Activated naive CD4-positive, alpha-beta T cell treated with anti-CD3 and anti-CD28 coated beads, Interleukin-2, amount 50 U/mL, for 24 hours (primary cell): ENCODE measurements at regions not wholly inside any gene's neighbourhood (a gene's known extent, or its start where the extent isn't known, plus 50 kb on each side); places are given as distances from the start of the nearest gene placed in this dataset.

Source experiments
- H3K27ac Mint-ChIP-seq: one replicate; pipeline ENCODE4 v1.8.0; 2021; ENCODE audit warnings: mild to moderate bottlenecking, mixed read lengths
- H3K27me3 Mint-ChIP-seq: one replicate; pipeline ENCODE4 v1.8.0; 2021; ENCODE audit warnings: mixed read lengths
- H3K36me3 Mint-ChIP-seq: one replicate; pipeline ENCODE4 v1.8.0; 2021; ENCODE audit warnings: mixed read lengths
- H3K4me1 Mint-ChIP-seq: one replicate; pipeline ENCODE4 v1.8.0; 2021; ENCODE audit warnings: mixed read lengths
- H3K4me3 Mint-ChIP-seq: one replicate; pipeline ENCODE4 v1.8.0; 2021; ENCODE audit warnings: mild to moderate bottlenecking, mixed read lengths
- H3K9me3 Mint-ChIP-seq: one replicate; pipeline ENCODE4 v1.8.0; 2021; ENCODE audit warnings: mixed read lengths

GRCh38 chr3:94179059-94179458, 116.2 kb downstream of the NSUN3 start:
- no peaks in the 10 kb centered on the region for H3K4me1 Mint-ChIP-seq
- H3K36me3 Mint-ChIP-seq = no peaks in the 10 kb centered on the region
- H3K27me3 Mint-ChIP-seq = peaks cover 2% of the 10 kb centered on the region
- H3K27ac Mint-ChIP-seq = no peak overlapping the region
- no peak overlapping the region for H3K4me3 Mint-ChIP-seq
- no peaks in the 10 kb centered on the region for H3K9me3 Mint-ChIP-seq

GRCh38 chr3:94183551-94183950, 120.7 kb downstream of the NSUN3 start:
- Mint-ChIP-seq H3K4me3 (no peak overlapping the region), H3K27me3 (peaks cover 2% of the 10 kb centered on the region), H3K4me1 (no peaks in the 10 kb centered on the region)

GRCh38 chr3:94184781-94185180, 121.9 kb downstream of the NSUN3 start:
- Mint-ChIP-seq H3K4me3 (no peak overlapping the region), H3K4me1 (no peaks in the 10 kb centered on the region), H3K36me3 (no peaks in the 10 kb centered on the region), H3K9me3 (no peaks in the 10 kb centered on the region), H3K27ac (no peak overlapping the region), H3K27me3 (peaks cover 2% of the 10 kb centered on the region)

More at GRCh38 chr3:94183551-94183950, 120.7 kb downstream of the NSUN3 start:
- Mint-ChIP-seq H3K27ac (no peak overlapping the region), H3K36me3 (no peaks in the 10 kb centered on the region), H3K9me3 (no peaks in the 10 kb centered on the region)

GRCh38 chr3:94185753-94186152, 122.9 kb downstream of the NSUN3 start:
- Mint-ChIP-seq H3K4me1 (no peaks in the 10 kb centered on the region), H3K27me3 (peaks cover 4% of the 10 kb centered on the region), H3K9me3 (no peaks in the 10 kb centered on the region), H3K27ac (no peak overlapping the region), H3K36me3 (no peaks in the 10 kb centered on the region), H3K4me3 (no peak overlapping the region)

GRCh38 chr3:94187697-94188096, 124.8 kb downstream of the NSUN3 start:
- no peaks in the 10 kb centered on the region for H3K4me1 Mint-ChIP-seq
- peaks cover 8% of the 10 kb centered on the region for H3K27me3 Mint-ChIP-seq
- no peak overlapping the region for H3K27ac Mint-ChIP-seq
- no peak overlapping the region for H3K4me3 Mint-ChIP-seq
- no peaks in the 10 kb centered on the region for H3K9me3 Mint-ChIP-seq
- no peaks in the 10 kb centered on the region for H3K36me3 Mint-ChIP-seq

GRCh38 chr3:94195381-94195780, 132.5 kb downstream of the NSUN3 start:
- Mint-ChIP-seq H3K27me3 (peaks cover 6% of the 10 kb centered on the region), H3K27ac (no peak overlapping the region), H3K36me3 (no peaks in the 10 kb centered on the region), H3K4me3 (no peak overlapping the region), H3K4me1 (no peaks in the 10 kb centered on the region), H3K9me3 (peaks cover 18% of the 10 kb centered on the region)

- H3K27ac Mint-ChIP-seq = no peak overlapping the region
- H3K4me1 Mint-ChIP-seq = no peaks in the 10 kb centered on the region
- H3K27me3 Mint-ChIP-seq = peaks cover 8% of the 10 kb centered on the region
- no peaks in the 10 kb centered on the region for H3K9me3 Mint-ChIP-seq
- no peaks in the 10 kb centered on the region for H3K36me3 Mint-ChIP-seq
- H3K4me3 Mint-ChIP-seq = no peak overlapping the region
Observed at GRCh38 chr3:94206291-94206690, 143.4 kb downstream of the NSUN3 start.

GRCh38 chr3:94210256-94210655, 147.4 kb downstream of the NSUN3 start:
- H3K9me3 Mint-ChIP-seq = no peaks in the 10 kb centered on the region
- no peak overlapping the region for H3K27ac Mint-ChIP-seq
- H3K4me3 Mint-ChIP-seq = no peak overlapping the region
- H3K27me3 Mint-ChIP-seq = peaks cover 1% of the 10 kb centered on the region
- no peaks in the 10 kb centered on the region for H3K36me3 Mint-ChIP-seq
- H3K4me1 Mint-ChIP-seq = no peaks in the 10 kb centered on the region

GRCh38 chr3:94217406-94217805, 154.5 kb downstream of the NSUN3 start:
- Mint-ChIP-seq H3K27ac (no peak overlapping the region), H3K4me3 (no peak overlapping the region), H3K27me3 (no peaks in the 10 kb centered on the region), H3K36me3 (no peaks in the 10 kb centered on the region), H3K9me3 (peaks cover 8% of the 10 kb centered on the region), H3K4me1 (no peaks in the 10 kb centered on the region)

GRCh38 chr3:94220426-94220825, 157.6 kb downstream of the NSUN3 start:
- Mint-ChIP-seq H3K4me3 (no peak overlapping the region), H3K4me1 (no peaks in the 10 kb centered on the region), H3K27ac (no peak overlapping the region), H3K27me3 (no peaks in the 10 kb centered on the region), H3K9me3 (peaks cover 13% of the 10 kb centered on the region), H3K36me3 (no peaks in the 10 kb centered on the region)

GRCh38 chr3:94221829-94222228, 159.0 kb downstream of the NSUN3 start:
- no peaks in the 10 kb centered on the region for H3K36me3 Mint-ChIP-seq
- H3K27me3 Mint-ChIP-seq = peaks cover 2% of the 10 kb centered on the region
- H3K27ac Mint-ChIP-seq = no peak overlapping the region
- no peaks in the 10 kb centered on the region for H3K4me1 Mint-ChIP-seq
- no peak overlapping the region for H3K4me3 Mint-ChIP-seq
- H3K9me3 Mint-ChIP-seq = peaks cover 13% of the 10 kb centered on the region

- Mint-ChIP-seq H3K9me3 (peaks cover 13% of the 10 kb centered on the region), H3K27me3 (peaks cover 2% of the 10 kb centered on the region), H3K4me3 (no peak overlapping the region), H3K36me3 (no peaks in the 10 kb centered on the region), H3K27ac (no peak overlapping the region), H3K4me1 (no peaks in the 10 kb centered on the region)
Observed at GRCh38 chr3:94225148-94225865, 162.4 kb downstream of the NSUN3 start.

- Mint-ChIP-seq H3K4me1 (no peaks in the 10 kb centered on the region), H3K36me3 (no peaks in the 10 kb centered on the region), H3K4me3 (no peak overlapping the region), H3K27ac (no peak overlapping the region), H3K9me3 (peaks cover 13% of the 10 kb centered on the region), H3K27me3 (peaks cover 2% of the 10 kb centered on the region)
Observed at GRCh38 chr3:94226078-94226477, 163.2 kb downstream of the NSUN3 start.

GRCh38 chr3:94232921-94233320, 170.1 kb downstream of the NSUN3 start:
- Mint-ChIP-seq H3K4me1 (no peaks in the 10 kb centered on the region), H3K4me3 (no peak overlapping the region), H3K9me3 (no peaks in the 10 kb centered on the region), H3K36me3 (no peaks in the 10 kb centered on the region), H3K27ac (no peak overlapping the region), H3K27me3 (peaks cover 2% of the 10 kb centered on the region)

- no peaks in the 10 kb centered on the region for H3K9me3 Mint-ChIP-seq
- H3K27ac Mint-ChIP-seq = no peak overlapping the region
- no peaks in the 10 kb centered on the region for H3K36me3 Mint-ChIP-seq
- no peak overlapping the region for H3K4me3 Mint-ChIP-seq
- no peaks in the 10 kb centered on the region for H3K4me1 Mint-ChIP-seq
- peaks cover 2% of the 10 kb centered on the region for H3K27me3 Mint-ChIP-seq
Observed at GRCh38 chr3:94234177-94234788, 171.4 kb downstream of the NSUN3 start.

GRCh38 chr3:94241986-94242385, 179.1 kb downstream of the NSUN3 start:
- Mint-ChIP-seq H3K36me3 (no peaks in the 10 kb centered on the region), H3K27ac (no peak overlapping the region), H3K9me3 (no peaks in the 10 kb centered on the region), H3K4me3 (no peak overlapping the region), H3K4me1 (no peaks in the 10 kb centered on the region), H3K27me3 (peaks cover 1% of the 10 kb centered on the region)

- Mint-ChIP-seq H3K27ac (no peak overlapping the region), H3K4me1 (no peaks in the 10 kb centered on the region), H3K9me3 (no peaks in the 10 kb centered on the region), H3K36me3 (no peaks in the 10 kb centered on the region), H3K27me3 (peaks cover 17% of the 10 kb centered on the region), H3K4me3 (no peak overlapping the region)
Observed at GRCh38 chr3:94246171-94246570, 183.3 kb downstream of the NSUN3 start.
